HEK293T (cell line): ENCODE measurements at regions not wholly inside any gene's neighbourhood (a gene's known extent, or its start where the extent isn't known, plus 50 kb on each side); places are given as distances from the start of the nearest gene placed in this dataset.

Experiments
- BHLHE40 ChIP-seq: fragments of 450-650 bp; IDR thresholded peaks from 2 replicates; pipeline ENCODE4 v1.6.1; 2016; ENCODE audit warnings: mild to moderate bottlenecking, moderate library complexity, borderline replicate concordance
- LEF1 ChIP-seq: fragments of 450-650 bp; IDR thresholded peaks from 2 replicates; pipeline ENCODE4 v1.6.1; 2017; ENCODE audit warnings: mild to moderate bottlenecking, borderline replicate concordance

GRCh38 chr9:71250581-71250980 lies 129.2 kb upstream of the TRPM3 start:
- TF ChIP-seq LEF1 (no peak), BHLHE40 (no peak)
